Breast epithelium (tissue), 4 donors: ENCODE measurements at regions not wholly inside any gene's neighbourhood (a gene's known extent, or its start where the extent isn't known, plus 50 kb on each side); places are given as distances from the start of the nearest gene placed in this dataset.
"Not testable (repeated sequence)": the region's sequence is repeated elsewhere in the genome, so short reads cannot be mapped to it uniquely, and the experiment has no call there.

ENCODE experiments used
- DNase-seq, 2 donors: peaks; one replicate each; pipeline ENCODE4 v3.0.0-alpha.2; 2019; ENCODE audit warnings: low spot score in 2 of 2
- H3K27ac ChIP-seq, 2 donors: fragments of 200-600 bp; sonication (generic) in 1 of 2; one replicate each; pipeline ENCODE4 v1.5.1; 2016 to 2019; ENCODE audit warnings: mild to moderate bottlenecking in 1 of 2
- H3K27me3 ChIP-seq, 2 donors: fragments of 200-600 bp; sonication (generic) in 1 of 2; one replicate each; pipeline versions ENCODE4 v1.5.1 to v1.6.0; 2017 to 2019; ENCODE audit warnings: control low read depth in 1 of 2, mild to moderate bottlenecking in 1 of 2
- H3K36me3 ChIP-seq: fragments of 200-600 bp; one replicate; pipeline ENCODE4 v1.5.1; 2019
- H3K4me1 ChIP-seq, 2 donors: fragments of 200-600 bp; sonication (generic); one replicate each; pipeline ENCODE4 v1.5.1; 2016 to 2019; ENCODE audit warnings: control low read depth in 1 of 2
- H3K4me3 ChIP-seq, 3 donors: fragments of 200-600 bp; sonication (generic); 1 replicate in 2 of 3; 2 replicates in 1 of 3; pipeline ENCODE4 v1.5.1; 2016 to 2019; ENCODE audit warnings: mild to moderate bottlenecking in 3 of 3, moderate library complexity in 2 of 3
- H3K9me3 ChIP-seq, 2 donors: fragments of 200-600 bp; sonication (generic) in 1 of 2; one replicate each; pipeline ENCODE4 v1.5.1; 2016 to 2019; ENCODE audit warnings: control low read depth in 1 of 2
- CTCF ChIP-seq, 3 donors: fragments of 450-650 bp; IDR thresholded peaks; one replicate each; pipeline ENCODE4 v1.5.1; 2016 to 2017; ENCODE audit warnings: antibody characterized with exemption in 3 of 3, mild to moderate bottlenecking in 3 of 3, moderate library complexity in 3 of 3
- POLR2A ChIP-seq: fragments of 450-650 bp; IDR thresholded peaks from one replicate; pipeline ENCODE4 v1.6.1; 2016; ENCODE audit warnings: antibody characterized with exemption, mild to moderate bottlenecking, moderate library complexity
- POLR2AphosphoS5 ChIP-seq, 3 donors: sonication (generic); formaldehyde crosslinking; IDR thresholded peaks; one replicate each; pipeline ENCODE4 v1.6.1; 2017; ENCODE audit warnings: antibody characterized with exemption in 3 of 3
- intact Hi-C: fragments of 100-400 bp; cut with DNase I; formaldehyde crosslinking; loops from one replicate; pipeline ENCODE4 v1.15.1; 2023; ENCODE audit warnings: low total_unique reads

- no peaks in the 10 kb centered on the region for H3K36me3 ChIP-seq
- no peak overlapping the region for H3K4me3 ChIP-seq
- no peaks in the 10 kb centered on the region for H3K27me3 ChIP-seq
- H3K9me3 ChIP-seq = no peaks in the 10 kb centered on the region
- no peak overlapping the region for H3K27ac ChIP-seq
- TF ChIP-seq POLR2AphosphoS5 (IDR thresholded peaks at IDR 0.05) = no peak
- no peak for TF ChIP-seq POLR2A
- no peak for TF ChIP-seq CTCF (IDR thresholded peaks at IDR 0.05)
- DNase-seq = no peak
- intact Hi-C loops = no loop called here
- no peaks in the 10 kb centered on the region for H3K4me1 ChIP-seq
Measured at GRCh38 chr13:54511366-54511765, 1482.8 kb downstream of the OLFM4 start.

GRCh38 chr13:54513254-54513653 lies 1484.6 kb downstream of the OLFM4 start:
- H3K9me3 ChIP-seq = no peaks in the 10 kb centered on the region
- intact Hi-C loops = no loop called here
- H3K27ac ChIP-seq = no peak overlapping the region
- H3K27me3 ChIP-seq = no peaks in the 10 kb centered on the region
- TF ChIP-seq POLR2AphosphoS5 (IDR thresholded peaks at IDR 0.05) (no peak), POLR2A (no peak), CTCF (IDR thresholded peaks at IDR 0.05) (no peak)
- H3K4me1 ChIP-seq = no peaks in the 10 kb centered on the region
- no peak for DNase-seq
- H3K36me3 ChIP-seq = no peaks in the 10 kb centered on the region
- H3K4me3 ChIP-seq = no peak overlapping the region

GRCh38 chr13:54536112-54536511 lies 1507.5 kb downstream of the OLFM4 start:
- Histone ChIP-seq H3K27ac (no peak overlapping the region), H3K36me3 (no peaks in the 10 kb centered on the region), H3K9me3 (no peaks in the 10 kb centered on the region), H3K4me3 (no peak overlapping the region), H3K4me1 (no peaks in the 10 kb centered on the region), H3K27me3 (no peaks in the 10 kb centered on the region)
- no peak for DNase-seq
- no peak for TF ChIP-seq POLR2A
- no peak for TF ChIP-seq POLR2AphosphoS5 (IDR thresholded peaks at IDR 0.05)
- no peak for TF ChIP-seq CTCF (IDR thresholded peaks at IDR 0.05)
- intact Hi-C loops = no loop called here

GRCh38 chr13:54563286-54563685 lies 1534.7 kb downstream of the OLFM4 start:
- Histone ChIP-seq H3K4me1 (no peaks in the 10 kb centered on the region), H3K36me3 (no peaks in the 10 kb centered on the region), H3K27me3 (no peaks in the 10 kb centered on the region), H3K4me3 (no peak overlapping the region), H3K9me3 (no peaks in the 10 kb centered on the region), H3K27ac (no peak overlapping the region)
- TF ChIP-seq POLR2A = no peak
- TF ChIP-seq POLR2AphosphoS5 (IDR thresholded peaks at IDR 0.05) = no peak
- no peak for TF ChIP-seq CTCF (IDR thresholded peaks at IDR 0.05)
- DNase-seq = no peak
- intact Hi-C loops = no loop called here

GRCh38 chr13:54572037-54572436 lies 1543.4 kb downstream of the OLFM4 start:
- H3K27me3 ChIP-seq, DNase-seq, H3K4me1 ChIP-seq, H3K9me3 ChIP-seq, H3K27ac ChIP-seq, H3K36me3 ChIP-seq, H3K4me3 ChIP-seq, intact Hi-C loops: not testable (repeated sequence)

- intact Hi-C loops = no loop called here
- TF ChIP-seq POLR2AphosphoS5 (IDR thresholded peaks at IDR 0.05) (no peak), CTCF (IDR thresholded peaks at IDR 0.05) (no peak), POLR2A (no peak)
- DNase-seq = no peak
- Histone ChIP-seq H3K9me3 (no peaks in the 10 kb centered on the region), H3K27ac (no peak overlapping the region), H3K36me3 (no peaks in the 10 kb centered on the region), H3K27me3 (no peaks in the 10 kb centered on the region), H3K4me3 (no peak overlapping the region), H3K4me1 (no peaks in the 10 kb centered on the region)
Measured at GRCh38 chr13:54573186-54573585, 1544.6 kb downstream of the OLFM4 start.
